H9 (cell line): ENCODE measurements at regions not wholly inside any gene's neighbourhood (a gene's known extent, or its start where the extent isn't known, plus 50 kb on each side); places are given as distances from the start of the nearest gene placed in this dataset.

ENCODE experiments used
- DNase-seq: peaks from one replicate; pipeline ENCODE4 v3.0.0-alpha.2; 2017
- H2AFZ ChIP-seq: one replicate; pipeline ENCODE4 v1.6.1; 2013; ENCODE audit warnings: mild to moderate bottlenecking, low read length, control low read depth, moderate library complexity
- H2AK5ac ChIP-seq: 2 replicates; pipeline ENCODE4 v1.6.1; 2013; ENCODE audit warnings: low read length, control low read depth, mixed read lengths; ENCODE audit not compliant: insufficient read length
- H2BK120ac ChIP-seq: one replicate; pipeline ENCODE4 v1.6.1; 2013; ENCODE audit warnings: low read depth, mild to moderate bottlenecking, low read length, control low read depth, inconsistent platforms; ENCODE audit not compliant: poor library complexity, severe bottlenecking
- H2BK12ac ChIP-seq: 2 replicates; pipeline ENCODE4 v1.6.1; 2013; ENCODE audit warnings: low read length, control low read depth, mixed read lengths, low read depth; ENCODE audit not compliant: insufficient read length
- H2BK15ac ChIP-seq: 2 replicates; pipeline ENCODE4 v1.6.1; 2013; ENCODE audit warnings: low read depth, low read length, control low read depth
- H2BK20ac ChIP-seq: one replicate; pipeline ENCODE4 v1.6.1; 2013; ENCODE audit warnings: low read depth, mild to moderate bottlenecking, low read length, control low read depth, inconsistent platforms; ENCODE audit not compliant: poor library complexity, severe bottlenecking
- H2BK5ac ChIP-seq: 2 replicates; pipeline ENCODE4 v1.6.1; 2013; ENCODE audit warnings: low read length, control low read depth, mixed read lengths; ENCODE audit not compliant: insufficient read length
- H3K14ac ChIP-seq: 2 replicates; pipeline ENCODE4 v1.6.1; 2013; ENCODE audit warnings: low read length, control low read depth; ENCODE audit not compliant: insufficient read depth
- H3K18ac ChIP-seq: 2 replicates; pipeline ENCODE4 v1.6.1; 2013; ENCODE audit warnings: low read depth, mild to moderate bottlenecking, mixed read lengths, low read length, control low read depth; ENCODE audit not compliant: insufficient read length
- H3K23ac ChIP-seq: 2 replicates; pipeline ENCODE4 v1.6.1; 2013; ENCODE audit warnings: low read length, control low read depth, mixed read lengths, low read depth; ENCODE audit not compliant: insufficient read length
- H3K23me2 ChIP-seq: 2 replicates; pipeline ENCODE4 v1.6.1; 2013; ENCODE audit warnings: low read depth, mild to moderate bottlenecking, mixed read lengths, low read length, control low read depth; ENCODE audit not compliant: insufficient read length, poor library complexity, severe bottlenecking
- H3K27ac ChIP-seq: 2 replicates; pipeline ENCODE4 v1.5.1; 2013; ENCODE audit warnings: low read length, control low read depth, mixed read lengths, low read depth; ENCODE audit not compliant: insufficient read length
- H3K27me3 ChIP-seq: 2 replicates; pipeline ENCODE4 v1.6.1; 2013; ENCODE audit warnings: low read length, control low read depth, inconsistent platforms; ENCODE audit not compliant: insufficient read depth
- H3K4ac ChIP-seq: 2 replicates; pipeline ENCODE4 v1.6.1; 2013; ENCODE audit warnings: low read depth, mild to moderate bottlenecking, control low read depth, inconsistent platforms, low read length, moderate library complexity
- H3K4me1 ChIP-seq: 2 replicates; pipeline ENCODE4 v1.6.1; 2013; ENCODE audit warnings: low read length, control low read depth, inconsistent platforms; ENCODE audit not compliant: insufficient read depth
- H3K4me2 ChIP-seq: 2 replicates; pipeline ENCODE4 v1.6.1; 2013; ENCODE audit warnings: low read length, control low read depth, mixed read lengths; ENCODE audit not compliant: insufficient read length, insufficient read depth
- H3K56ac ChIP-seq: 2 replicates; pipeline ENCODE4 v1.6.1; 2013; ENCODE audit warnings: low read depth, mild to moderate bottlenecking, mixed read lengths, low read length, control low read depth; ENCODE audit not compliant: insufficient read length
- H3K79me1 ChIP-seq: 2 replicates; pipeline ENCODE4 v1.6.1; 2013; ENCODE audit warnings: low read depth, mild to moderate bottlenecking, moderate library complexity, low read length, control low read depth, inconsistent platforms; ENCODE audit not compliant: insufficient read depth, poor library complexity, severe bottlenecking
- H3K79me2 ChIP-seq: 2 replicates; pipeline ENCODE4 v1.6.1; 2013; ENCODE audit warnings: low read length, control low read depth, inconsistent platforms; ENCODE audit not compliant: insufficient read depth
- H3K9ac ChIP-seq: 2 replicates; pipeline ENCODE4 v1.6.1; 2013; ENCODE audit warnings: low read length, control low read depth, mixed read lengths; ENCODE audit not compliant: insufficient read length; ENCODE audit errors: extremely low read depth
- H3K9me3 ChIP-seq: one replicate; pipeline ENCODE4 v1.6.1; 2013; ENCODE audit warnings: low read depth, low read length, inconsistent platforms; ENCODE audit not compliant: control insufficient read depth
- H3T11ph ChIP-seq: one replicate; pipeline ENCODE4 v1.6.1; 2013; ENCODE audit warnings: mild to moderate bottlenecking, low read length, control low read depth, inconsistent platforms
- H4K20me1 ChIP-seq: one replicate; pipeline ENCODE4 v1.6.1; 2013; ENCODE audit not compliant: control insufficient read depth, insufficient read length, insufficient read depth
- H4K5ac ChIP-seq: 2 replicates; pipeline ENCODE4 v1.6.1; 2013; ENCODE audit warnings: low read depth, mild to moderate bottlenecking, mixed read lengths, low read length, control low read depth; ENCODE audit not compliant: insufficient read length
- H4K8ac ChIP-seq: replicated peaks from 2 replicates; pipeline ENCODE4 v1.6.1; 2013; ENCODE audit warnings: low read length, control low read depth, mixed read lengths, low read depth; ENCODE audit not compliant: insufficient read length
- H4K91ac ChIP-seq: 2 replicates; pipeline ENCODE4 v1.6.1; 2013; ENCODE audit warnings: low read depth, mild to moderate bottlenecking, moderate library complexity, mixed read lengths, low read length, control low read depth; ENCODE audit not compliant: insufficient read length
- H3K27ac Mint-ChIP-seq, 3 experiments: 2 replicates in 2 of 3; 3 replicates in 1 of 3; pipeline ENCODE4 v1.8.0; 2020 to 2021; ENCODE audit warnings: mixed read lengths in 3 of 3, mild to moderate bottlenecking in 1 of 3, moderate library complexity in 1 of 3
- H3K27me3 Mint-ChIP-seq: 2 replicates; pipeline ENCODE4 v1.8.0; 2021; ENCODE audit warnings: low read depth, mild to moderate bottlenecking, moderate library complexity, mixed read lengths
- H3K36me3 Mint-ChIP-seq, 3 experiments: 2 replicates in 2 of 3; 3 replicates in 1 of 3; pipeline ENCODE4 v1.8.0; 2020 to 2021; ENCODE audit warnings: low read depth in 3 of 3, mixed read lengths in 3 of 3; ENCODE audit not compliant: insufficient read depth in 1 of 3
- H3K4me1 Mint-ChIP-seq, 2 experiments: 2 replicates each; pipeline ENCODE4 v1.8.0; 2020; ENCODE audit warnings: mixed read lengths in 2 of 2
- H3K4me3 Mint-ChIP-seq, 2 experiments: 2 replicates in 1 of 2; 3 replicates in 1 of 2; pipeline ENCODE4 v1.8.0; 2020 to 2021; ENCODE audit warnings: mild to moderate bottlenecking in 2 of 2, mixed read lengths in 2 of 2, moderate library complexity in 1 of 2
- H3K9me3 Mint-ChIP-seq, 2 experiments: 2 replicates in 1 of 2; 3 replicates in 1 of 2; pipeline ENCODE4 v1.8.0; 2020; ENCODE audit warnings: mild to moderate bottlenecking in 2 of 2, mixed read lengths in 2 of 2, moderate library complexity in 1 of 2
- CTCF ChIP-seq: fragments of 200-600 bp; sonication (generic); conservative IDR thresholded peaks from 3 replicates; pipeline ENCODE4 v1.8.0; 2021; ENCODE audit warnings: antibody characterized with exemption, mild to moderate bottlenecking
- WGBS: extraction: QIAGEN DNeasy Blood & Tissue Kit; methylation state at CpG from one replicate; pipeline ENCODE4 v1.1.7; 2013; ENCODE audit warnings: missing lambda C conversion rate, low lambda C conversion rate, mixed read lengths; ENCODE audit not compliant: insufficient read length; ENCODE audit errors: extremely low coverage; 5-methylcytosine and 5-hydroxymethylcytosine counted together

GRCh38 chr15:77904901-77905300, 172.6 kb downstream of the TBC1D2B start:
- DNase-seq, result no peak
- WGBS, result no CpG with 5 or more reads among the region's 5 CpGs
- Histone ChIP-seq H3K23ac (no peak overlapping the region), H2AFZ (no peak overlapping the region), H4K20me1 (no peaks in the 10 kb centered on the region), H3K23me2 (no peaks in the 10 kb centered on the region), H2BK20ac (no peak overlapping the region), H4K8ac (no peak overlapping the region), H2BK5ac (no peak overlapping the region), H3K27me3 (no peaks in the 10 kb centered on the region), H4K91ac (no peak overlapping the region), H3K4me2 (no peak overlapping the region), H3K14ac (no peak overlapping the region), H2BK15ac (no peak overlapping the region), H2BK120ac (no peak overlapping the region), H3K79me1 (no peaks in the 10 kb centered on the region), H3K9me3 (no peaks in the 10 kb centered on the region), H3K9ac (no peak overlapping the region), H2BK12ac (no peak overlapping the region), H3K56ac (no peak overlapping the region), H3K18ac (no peak overlapping the region), H3K27ac (no peak overlapping the region), H2AK5ac (no peak overlapping the region), H3K4me1 (no peaks in the 10 kb centered on the region), H3K79me2 (no peaks in the 10 kb centered on the region), H3K4ac (no peak overlapping the region), H3T11ph (no peak overlapping the region), H4K5ac (no peak overlapping the region)
- Mint-ChIP-seq H3K4me3 (no peak overlapping the region), H3K4me1 (peaks cover 4 to 10% of the 10 kb centered on the region in 2 experiments; a peak in 3 of 4 replicates), H3K27ac (no peak overlapping the region), H3K9me3 (no peaks in the 10 kb centered on the region), H3K27me3 (peaks cover 2% of the 10 kb centered on the region; the same call in 1 of the 2 replicates), H3K36me3 (no peaks in the 10 kb centered on the region)
- no peak for TF ChIP-seq CTCF
